NT2/D1 (cell line): ENCODE measurements at regions not wholly inside any gene's neighbourhood (a gene's known extent, or its start where the extent isn't known, plus 50 kb on each side); places are given as distances from the start of the nearest gene placed in this dataset.

Experiments used
- DNase-seq: peaks from one replicate; pipeline ENCODE4 v3.0.0-alpha.2; 2011; ENCODE audit warnings: low read depth, low spot score
- H3K27me3 ChIP-seq: 2 replicates; pipeline ENCODE4 v1.6.0; 2011; ENCODE audit warnings: mild to moderate bottlenecking; ENCODE audit not compliant: insufficient read length, insufficient read depth
- H3K36me3 ChIP-seq: 2 replicates; pipeline ENCODE4 v1.6.1; 2011; ENCODE audit warnings: mild to moderate bottlenecking, low read length, mixed read lengths; ENCODE audit not compliant: insufficient read depth, insufficient read length
- H3K4me1 ChIP-seq: 2 replicates; pipeline ENCODE4 v1.5.1; 2011; ENCODE audit not compliant: insufficient read depth, insufficient read length
- H3K4me3 ChIP-seq: 2 replicates; pipeline ENCODE4 v1.5.1; 2011; ENCODE audit warnings: low read depth; ENCODE audit not compliant: insufficient read length
- H3K9ac ChIP-seq: 2 replicates; pipeline ENCODE4 v1.6.0; 2011; ENCODE audit warnings: low read depth; ENCODE audit not compliant: insufficient read length
- H3K9me3 ChIP-seq: 2 replicates; pipeline ENCODE4 v1.5.1; 2011; ENCODE audit warnings: mild to moderate bottlenecking, low read length; ENCODE audit not compliant: insufficient read depth
- SUZ12 ChIP-seq: IDR thresholded peaks from 2 replicates; pipeline ENCODE4 v1.6.1; 2011; ENCODE audit not compliant: insufficient read length, insufficient read depth; ENCODE audit errors: extremely low read depth
- YY1 ChIP-seq: IDR thresholded peaks from 2 replicates; pipeline ENCODE4 v1.6.1; 2011; ENCODE audit not compliant: insufficient read length, insufficient read depth
- ZNF274 ChIP-seq: IDR thresholded peaks from 2 replicates; pipeline ENCODE4 v1.6.1; 2011; ENCODE audit warnings: mild to moderate bottlenecking, low read depth, low read length

DNA sequence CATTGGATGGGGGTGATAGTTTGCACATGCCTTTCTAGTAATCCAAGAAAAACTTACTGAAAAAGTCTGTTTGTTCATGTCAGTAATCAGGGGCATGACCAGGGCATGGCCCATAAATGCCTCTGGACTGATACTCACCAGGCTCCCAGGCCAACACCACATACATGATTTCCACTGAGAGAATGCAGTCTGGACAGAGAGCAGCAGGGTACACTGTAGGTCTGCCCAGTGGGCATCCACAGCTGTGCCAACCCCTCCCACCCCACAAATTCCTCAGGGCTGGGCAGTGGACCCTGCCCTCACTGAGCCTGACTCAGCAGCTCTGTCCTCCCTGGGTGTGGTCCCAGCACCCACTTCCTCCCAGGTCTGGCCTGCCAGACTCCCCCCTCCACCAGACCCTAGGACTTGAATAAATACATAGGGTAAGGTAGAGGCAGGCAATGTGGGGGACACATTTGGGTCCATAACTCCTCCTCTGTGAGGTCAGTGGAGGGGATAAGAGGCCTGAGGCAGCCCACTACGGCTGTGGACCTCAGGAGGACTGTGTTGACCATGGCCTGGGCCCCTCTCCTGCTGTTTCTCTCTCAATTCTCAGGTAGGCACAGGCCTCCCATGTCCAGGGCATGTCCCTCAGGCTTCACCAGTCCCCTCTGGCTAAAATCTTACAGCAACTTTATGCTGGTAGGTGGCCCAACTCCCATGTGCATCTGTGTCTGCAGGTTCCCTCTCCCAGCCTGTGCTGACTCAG lies 92.2 kb upstream of the TOP3B start:
- Histone ChIP-seq H3K4me1 (no peaks in the 10 kb centered on the region), H3K9ac (no peak overlapping the region), H3K27me3 (peaks cover 100% of the 10 kb centered on the region), H3K4me3 (no peak overlapping the region), H3K9me3 (no peaks in the 10 kb centered on the region), H3K36me3 (no peaks in the 10 kb centered on the region)
- TF ChIP-seq SUZ12 (no peak), YY1 (no peak)
- DNase-seq, result no peak

DNA sequence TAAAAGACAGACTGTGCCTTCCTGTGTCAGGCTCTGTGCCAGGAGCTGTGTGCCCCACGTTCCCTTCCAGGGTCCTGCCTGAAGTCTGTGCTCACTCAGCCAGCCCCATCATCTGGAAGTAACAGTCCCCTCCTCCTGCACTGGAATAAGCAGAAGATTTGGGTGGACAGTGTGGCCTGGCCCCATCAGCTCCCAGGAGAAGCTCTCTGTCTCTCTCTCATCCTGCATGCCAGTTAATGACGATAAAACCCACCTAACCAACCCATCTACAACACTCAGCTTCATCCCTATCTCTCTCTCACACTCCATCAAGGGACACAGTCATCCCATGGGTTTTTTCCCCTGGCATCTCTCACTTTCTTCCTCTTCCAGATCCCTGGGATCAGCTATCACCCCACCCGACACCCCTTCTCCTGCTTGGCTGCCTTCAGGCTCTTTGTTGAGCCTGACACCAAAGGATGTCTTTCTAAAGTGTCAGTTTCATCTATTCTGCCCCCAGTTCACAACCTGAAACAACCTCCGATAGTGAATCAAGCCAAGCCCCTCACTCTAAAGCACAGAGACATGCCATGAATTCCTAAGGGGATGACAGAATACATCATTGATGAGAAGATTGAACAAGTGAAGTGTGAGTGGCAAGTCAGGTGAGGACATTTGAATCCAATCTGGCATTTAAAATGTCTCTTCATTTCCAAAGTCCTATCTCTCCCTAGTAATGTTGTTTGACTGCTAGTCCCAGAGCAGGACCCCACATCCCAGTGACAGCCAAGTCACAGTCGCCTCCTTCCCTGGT lies 91.4 kb upstream of the TOP3B start:
- no peak overlapping the region for H3K4me3 ChIP-seq
- H3K9ac ChIP-seq, result no peak overlapping the region
- no peaks in the 10 kb centered on the region for H3K4me1 ChIP-seq
- no peak for DNase-seq
- no peaks in the 10 kb centered on the region for H3K36me3 ChIP-seq
- no peak for TF ChIP-seq ZNF274
- no peak for TF ChIP-seq SUZ12
- no peak for TF ChIP-seq YY1
- H3K9me3 ChIP-seq, result no peaks in the 10 kb centered on the region
- peaks cover 100% of the 10 kb centered on the region for H3K27me3 ChIP-seq

DNA sequence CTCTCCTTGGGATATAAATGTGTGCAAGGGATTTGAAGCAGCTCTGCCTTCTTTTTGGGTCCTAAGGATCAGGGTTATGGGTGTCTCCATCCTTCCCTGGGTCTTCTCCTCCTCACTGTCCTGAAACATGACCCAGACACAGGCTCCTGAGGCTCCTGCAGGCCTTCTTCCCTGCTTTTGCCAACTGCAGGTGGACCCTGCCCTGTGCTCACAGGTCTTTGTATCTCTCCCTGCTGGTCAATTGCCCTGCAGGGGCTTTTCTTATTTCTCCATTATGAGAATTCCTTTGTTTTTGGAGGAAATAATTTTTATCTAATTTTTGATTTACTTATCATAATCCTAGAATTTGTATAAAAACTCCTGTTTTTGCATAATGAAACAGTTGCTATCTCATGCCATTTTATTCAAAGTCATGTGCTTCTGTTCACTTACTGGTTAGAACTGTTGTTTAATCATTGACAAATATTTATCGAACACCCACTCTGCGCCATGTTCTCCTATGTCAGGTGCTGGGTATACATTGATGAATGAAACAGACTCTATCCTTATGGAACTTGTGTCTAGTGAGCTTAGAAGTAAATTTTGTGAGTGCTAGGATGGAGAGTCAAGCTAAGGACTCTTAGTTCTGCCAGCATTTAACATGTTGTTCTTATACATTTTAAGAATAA lies 89.7 kb upstream of the TOP3B start:
- H3K4me1 ChIP-seq, result no peaks in the 10 kb centered on the region
- no peak for DNase-seq
- H3K27me3 ChIP-seq, result peaks cover 100% of the 10 kb centered on the region
- no peaks in the 10 kb centered on the region for H3K36me3 ChIP-seq
- no peak overlapping the region for H3K9ac ChIP-seq
- H3K9me3 ChIP-seq, result no peaks in the 10 kb centered on the region
- TF ChIP-seq ZNF274 (no peak), YY1 (no peak), SUZ12 (no peak)
- H3K4me3 ChIP-seq, result no peak overlapping the region

DNA sequence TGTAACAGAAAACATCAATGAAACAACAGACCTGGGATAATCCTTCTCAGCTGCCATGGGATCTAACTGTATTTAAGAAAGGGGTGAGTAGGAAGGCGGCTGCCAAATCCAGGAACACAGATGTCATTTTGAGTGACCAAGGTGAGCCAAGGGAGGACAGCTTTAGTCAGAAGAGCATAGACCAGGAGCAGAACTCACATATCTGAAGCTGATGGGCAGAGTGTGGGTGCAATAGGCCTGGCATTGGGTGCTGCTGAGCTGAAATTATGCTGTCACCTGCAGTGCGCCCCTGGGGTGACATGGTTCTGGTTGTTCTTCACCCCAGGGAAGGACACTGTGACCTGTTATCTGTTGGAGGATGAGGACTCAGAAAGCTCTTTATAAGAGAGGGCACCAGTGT lies 88.9 kb upstream of the TOP3B start:
- TF ChIP-seq ZNF274 (no peak), YY1 (no peak), SUZ12 (no peak)
- Histone ChIP-seq H3K36me3 (no peaks in the 10 kb centered on the region), H3K9me3 (no peaks in the 10 kb centered on the region), H3K9ac (no peak overlapping the region), H3K27me3 (peaks cover 100% of the 10 kb centered on the region), H3K4me3 (no peak overlapping the region), H3K4me1 (no peaks in the 10 kb centered on the region)
- DNase-seq, result no peak

DNA sequence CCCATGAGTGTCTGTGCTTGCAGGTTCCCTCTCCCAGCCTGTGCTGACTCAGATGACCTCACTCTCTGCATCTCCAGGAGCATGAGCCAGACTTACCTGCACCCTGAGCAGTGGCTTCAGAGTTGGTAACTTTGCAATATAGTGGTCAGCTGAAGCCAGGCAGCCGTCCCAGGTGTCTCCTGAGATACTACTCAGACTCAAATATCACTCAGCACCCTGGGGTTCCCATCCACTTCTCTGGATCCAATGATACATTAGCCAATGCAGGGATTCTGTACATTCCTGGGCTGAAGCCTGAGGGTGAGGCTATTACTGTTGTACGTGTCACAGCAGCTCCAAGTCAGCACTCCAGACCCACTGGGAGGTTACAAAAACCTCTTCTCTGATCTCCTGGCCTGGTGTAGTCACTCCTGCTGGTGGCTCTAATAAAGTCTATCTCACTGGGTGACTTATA lies 87.8 kb upstream of the TOP3B start:
- peaks cover 98% of the 10 kb centered on the region for H3K27me3 ChIP-seq
- TF ChIP-seq SUZ12 (no peak), YY1 (no peak), ZNF274 (no peak)
- H3K4me1 ChIP-seq, result no peaks in the 10 kb centered on the region

DNA sequence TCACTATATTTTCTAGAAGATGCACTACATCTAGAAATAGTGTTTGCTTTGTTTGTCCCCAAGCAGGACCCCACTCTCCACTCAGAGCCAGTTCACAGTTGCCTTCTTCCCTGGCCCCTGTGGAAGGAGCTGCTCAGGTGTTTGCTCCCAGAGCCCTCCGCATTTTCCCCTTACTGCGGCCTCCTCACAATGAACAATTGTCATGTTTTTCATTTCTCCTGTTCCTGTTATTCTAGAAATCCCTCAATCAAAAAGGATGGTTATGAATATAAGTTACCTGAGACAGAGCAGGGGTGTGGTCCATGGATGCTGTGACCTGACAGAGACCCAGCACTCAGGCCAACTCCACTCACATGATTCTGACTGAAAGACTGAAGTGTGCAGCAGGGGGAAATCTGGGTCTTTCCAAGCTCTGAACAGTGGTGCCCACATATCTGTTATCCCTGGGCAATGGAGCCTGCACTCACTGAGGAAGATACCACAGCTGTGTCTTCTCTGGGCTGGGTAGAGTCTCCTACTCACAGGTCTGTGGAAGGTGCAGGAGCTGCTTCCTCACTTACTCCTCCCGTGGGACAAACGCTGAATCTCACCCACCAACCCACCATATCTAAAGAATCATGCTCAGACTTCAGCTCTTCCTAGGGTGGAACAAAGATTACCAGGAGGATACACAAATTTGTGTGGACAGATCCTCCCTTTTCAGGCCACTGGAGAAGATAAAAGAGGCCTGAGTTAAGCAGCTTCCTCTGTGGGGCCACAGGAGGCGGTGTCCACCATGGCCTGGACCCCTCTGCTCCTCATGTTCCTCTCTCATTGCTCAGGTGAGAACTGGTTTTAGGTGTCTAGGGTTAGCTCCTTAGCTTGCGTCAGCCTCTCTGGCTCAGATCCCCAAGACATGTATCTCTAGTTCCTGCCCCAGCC lies 87.1 kb upstream of the TOP3B start:
- no peaks in the 10 kb centered on the region for H3K36me3 ChIP-seq
- TF ChIP-seq SUZ12 (no peak), ZNF274 (no peak), YY1 (no peak)
- no peaks in the 10 kb centered on the region for H3K4me1 ChIP-seq
- DNase-seq, result no peak
- no peak overlapping the region for H3K4me3 ChIP-seq
- H3K27me3 ChIP-seq, result peaks cover 98% of the 10 kb centered on the region
- no peak overlapping the region for H3K9ac ChIP-seq
- H3K9me3 ChIP-seq, result no peaks in the 10 kb centered on the region

More for the DNA sequence above, 87.8 kb upstream of the TOP3B start:
- H3K9me3 ChIP-seq, result no peaks in the 10 kb centered on the region
- no peaks in the 10 kb centered on the region for H3K36me3 ChIP-seq
- H3K4me3 ChIP-seq, result no peak overlapping the region
- no peak for DNase-seq
- H3K9ac ChIP-seq, result no peak overlapping the region
